ENCODE measurements at regions not wholly inside any gene's neighbourhood (a gene's known extent, or its start where the extent isn't known, plus 50 kb on each side); places are given as distances from the start of the nearest gene placed in this dataset.

- no peak overlapping the region for H3K56ac ChIP-seq (replicated peaks; ENCODE audit: insufficient read length, low read depth, low read length)
- no peaks in the 10 kb centered on the region for H4K20me1 ChIP-seq (replicated peaks in 1 of 2; ENCODE audit: control insufficient read depth in 1 of 2, insufficient read depth in 2 of 2, low read length in 2 of 2)
- POLR2A ChIA-PET (ENCODE audit: partially characterized antibody): no interaction called here
- no peak overlapping the region for H2AK5ac ChIP-seq (ENCODE audit: low read depth, low read length)
- no peaks in the 10 kb centered on the region for H3K36me3 ChIP-seq (ENCODE audit: control insufficient read depth in 2 of 4, insufficient read depth in 4 of 4, low read length in 3 of 4)
- H3K4me2 ChIP-seq (ENCODE audit: insufficient read depth in 1 of 2, low read depth in 2 of 2, low read length in 2 of 2): no peak overlapping the region
- H2BK5ac ChIP-seq (ENCODE audit: low read depth, low read length): no peak overlapping the region
- no peak overlapping the region for H3K4me3 ChIP-seq (ENCODE audit: extremely low read depth in 1 of 4, insufficient read depth in 2 of 4, low read depth in 3 of 4, low read length in 4 of 4)
- H3K27ac ChIP-seq (ENCODE audit: low read depth, low read length): no peak overlapping the region
- no peaks in the 10 kb centered on the region; a peak in 1 of 4 replicates for H3K9me3 ChIP-seq (ENCODE audit: insufficient read depth in 2 of 2, low read depth in 1 of 2, low read length in 1 of 2)
- no peaks in the 10 kb centered on the region; a peak in 2 of 7 replicates for H3K4me1 ChIP-seq (replicated peaks in 1 of 4; ENCODE audit: control insufficient read depth in 3 of 4, insufficient read depth in 4 of 4, low read length in 3 of 4)
- H2AFZ ChIP-seq (ENCODE audit: low read length): no peak overlapping the region
- H2BK15ac ChIP-seq (ENCODE audit: low read length): no peak overlapping the region
- no peak overlapping the region for H3K4ac ChIP-seq (replicated peaks; ENCODE audit: insufficient read length, low read depth, low read length)
- DNase-seq (ENCODE audit: low read depth in 1 of 2, low spot score in 2 of 2): no peak
- no peak overlapping the region for H3K23ac ChIP-seq (ENCODE audit: insufficient read length)
- H3K79me1 ChIP-seq (ENCODE audit: low read depth, low read length): no peaks in the 10 kb centered on the region
- no peak overlapping the region for H4K8ac ChIP-seq (ENCODE audit: extremely low read depth, insufficient read depth, low read length)
- no peak overlapping the region for H2BK120ac ChIP-seq (replicated peaks; ENCODE audit: low read depth, low read length)
- WGBS, 2 experiments (ENCODE audit: extremely low coverage in 1 of 2, insufficient coverage in 1 of 2, insufficient read length in 1 of 2, insufficient replicate concordance in 2 of 2, low coverage in 1 of 2, low lambda C conversion rate in 2 of 2, missing lambda C conversion rate in 1 of 2): 93% methylated on average over 2 of the region's 2 CpGs; no CpG with 5 or more reads in 1 of the 2 experiments
- TF ChIP-seq ATF3 (IDR thresholded peaks at IDR 0.05; ENCODE audit: insufficient read depth, low read depth, low read length): no peak
- TF ChIP-seq RAD21 (IDR thresholded peaks at IDR 0.05 in 1 of 2, conservative IDR thresholded peaks at IDR 0.05 in 1 of 2; ENCODE audit: low read depth in 2 of 2, low read length in 2 of 2): no peak
- TF ChIP-seq NANOG (IDR thresholded peaks at IDR 0.05; ENCODE audit: insufficient read depth, low read depth, low read length, poor library complexity, severe bottlenecking): no peak
- TF ChIP-seq BCL11A (IDR thresholded peaks at IDR 0.05; ENCODE audit: low read depth in 2 of 2, low read length in 2 of 2): no peak
- no peak for TF ChIP-seq BACH1 (IDR thresholded peaks at IDR 0.05; ENCODE audit: low read length)
- TF ChIP-seq CTBP2 (IDR thresholded peaks at IDR 0.05; ENCODE audit: borderline replicate concordance, insufficient read depth, insufficient read length, low read length): no peak
- TF ChIP-seq ASH2L (IDR thresholded peaks at IDR 0.05; ENCODE audit: low read length): no peak
- TF ChIP-seq CBX8 (IDR thresholded peaks at IDR 0.05; ENCODE audit: borderline replicate concordance, low read depth, low read length): no peak
- no peak for TF ChIP-seq HDAC2 (IDR thresholded peaks at IDR 0.05; ENCODE audit: borderline replicate concordance in 1 of 2, low read depth in 2 of 2, low read length in 2 of 2)
- no peak for TF ChIP-seq JUN (IDR thresholded peaks at IDR 0.05; ENCODE audit: low read depth, low read length)
- CTCF ChIA-PET (ENCODE audit: partially characterized antibody): no interaction called here
- H2BK12ac ChIP-seq (ENCODE audit: low read depth, low read length): no peak overlapping the region
- no peaks in the 10 kb centered on the region for H3K23me2 ChIP-seq (ENCODE audit: low read depth, low read length)
- H4K5ac ChIP-seq (ENCODE audit: insufficient read length, low read depth, low read length): no peak overlapping the region
- H3K14ac ChIP-seq (ENCODE audit: insufficient read length): no peak overlapping the region
- H3K9ac ChIP-seq (replicated peaks in 1 of 4; ENCODE audit: extremely low read depth in 1 of 4, low read depth in 3 of 4, low read length in 3 of 4): no peak overlapping the region
- H3K79me2 ChIP-seq (ENCODE audit: control insufficient read depth in 1 of 2, insufficient read depth in 2 of 2, low read length in 2 of 2): no peaks in the 10 kb centered on the region
- no peak overlapping the region for H2BK20ac ChIP-seq (ENCODE audit: low read length)
- no peak overlapping the region for H4K91ac ChIP-seq (replicated peaks; ENCODE audit: insufficient read length, low read length)
- H3K27me3 ChIP-seq (replicated peaks in 1 of 4; ENCODE audit: control insufficient read depth in 3 of 4, extremely low read depth in 1 of 4, insufficient read depth in 3 of 4, low read length in 3 of 4): no peaks in the 10 kb centered on the region
- no peak overlapping the region for H3K18ac ChIP-seq (ENCODE audit: extremely low read depth, low read length)
- no peak for FAIRE-seq
Observed at GRCh38 chr3:89742546-89742945, 635.1 kb downstream of the EPHA3 start.

Measured in H1 (cell line).